OCI-M2 (cell line): ENCODE measurements at regions not wholly inside any gene's neighbourhood (a gene's known extent, or its start where the extent isn't known, plus 50 kb on each side); places are given as distances from the start of the nearest gene placed in this dataset.

Experiments
- DNase-seq: peaks from one replicate; lab custom pipeline; 2025; ENCODE audit not compliant: unreplicated experiment; lab: John Stamatoyannopoulos, UW

DNA sequence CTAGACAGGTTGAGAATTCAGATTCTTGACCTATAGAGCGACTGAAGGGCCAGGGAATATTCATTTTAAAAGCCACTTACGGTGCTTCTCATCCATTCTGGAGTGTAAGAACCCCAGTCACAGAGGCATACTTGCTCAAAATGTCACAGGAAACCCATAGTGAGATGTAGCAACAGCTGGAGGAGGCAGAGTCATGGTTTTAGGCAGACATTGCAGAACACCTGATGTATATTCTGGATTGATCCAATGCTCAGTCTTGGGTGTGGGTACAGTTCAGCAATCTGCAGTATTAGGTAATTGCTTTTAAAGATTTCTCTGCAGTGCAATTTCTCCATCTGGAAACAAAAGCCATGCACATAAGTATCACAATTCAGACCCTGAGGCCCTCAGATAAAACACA, 137.4 kb upstream of the SLC22A23 start:
- no peak for DNase-seq

DNA sequence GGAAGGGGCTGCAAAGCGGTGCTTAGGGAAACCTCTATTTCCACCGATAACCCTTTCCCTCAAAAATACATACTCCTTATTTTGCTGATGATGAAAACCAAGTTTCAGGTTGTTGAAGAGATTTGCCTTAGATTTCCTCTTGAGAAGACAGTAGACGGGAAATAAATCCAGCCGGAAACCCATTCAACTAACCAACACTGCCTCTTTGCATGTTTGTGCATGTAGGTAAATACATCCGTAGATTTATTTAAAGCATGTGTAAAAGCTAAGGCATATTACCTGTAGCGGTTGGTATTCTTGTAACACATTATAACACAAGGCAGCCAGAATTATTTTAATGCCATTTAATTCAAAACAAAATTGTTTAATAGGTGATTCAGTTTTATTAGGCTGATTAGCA, 136.3 kb upstream of the SLC22A23 start:
- DNase-seq = no peak

DNA sequence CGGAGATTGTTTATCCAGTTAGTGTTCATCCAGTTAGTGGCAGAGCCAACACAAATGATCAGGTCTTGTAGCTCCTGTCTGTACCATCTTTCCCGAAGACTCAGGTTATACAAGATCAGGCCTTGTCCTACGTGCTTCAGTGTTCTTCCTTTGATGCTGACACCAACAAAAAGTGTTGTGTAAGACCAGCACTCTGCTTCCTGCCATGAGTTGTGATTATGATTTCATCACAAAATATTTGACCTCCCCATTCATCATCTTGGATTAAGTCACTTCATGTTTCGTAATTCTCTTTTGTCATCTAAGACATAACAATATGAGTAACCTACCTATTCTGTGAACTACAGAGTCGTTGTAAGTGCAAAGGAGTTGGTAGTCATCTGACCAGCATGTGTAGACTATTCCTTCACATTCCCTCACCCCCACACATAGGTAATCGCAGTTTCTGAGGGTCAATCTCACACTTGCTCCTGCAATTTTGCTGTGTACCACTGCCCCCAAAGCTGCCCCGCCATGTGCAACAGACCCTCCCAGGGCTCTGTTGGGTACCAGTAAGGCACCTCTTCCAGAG, 135.6 kb upstream of the SLC22A23 start:
- DNase-seq = no peak

DNA sequence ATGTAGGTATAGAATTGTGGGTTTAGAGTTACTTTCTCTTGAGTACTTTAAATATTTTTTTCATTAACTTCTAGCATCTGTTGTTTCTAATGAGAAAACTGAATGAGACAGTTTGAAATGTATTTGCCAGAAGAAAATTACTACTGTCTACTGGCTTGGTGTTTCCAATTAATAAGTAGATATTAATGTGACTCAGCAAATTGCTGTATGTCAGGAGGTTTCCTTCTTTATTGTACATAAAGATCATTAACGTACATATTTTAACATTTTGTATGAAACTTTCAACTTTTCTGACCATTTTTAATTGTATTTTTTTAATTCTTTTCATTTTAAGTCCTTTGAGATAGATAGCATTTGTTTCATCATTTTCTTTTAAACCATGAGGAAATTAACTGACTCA, 135.1 kb upstream of the SLC22A23 start:
- no peak for DNase-seq

DNA sequence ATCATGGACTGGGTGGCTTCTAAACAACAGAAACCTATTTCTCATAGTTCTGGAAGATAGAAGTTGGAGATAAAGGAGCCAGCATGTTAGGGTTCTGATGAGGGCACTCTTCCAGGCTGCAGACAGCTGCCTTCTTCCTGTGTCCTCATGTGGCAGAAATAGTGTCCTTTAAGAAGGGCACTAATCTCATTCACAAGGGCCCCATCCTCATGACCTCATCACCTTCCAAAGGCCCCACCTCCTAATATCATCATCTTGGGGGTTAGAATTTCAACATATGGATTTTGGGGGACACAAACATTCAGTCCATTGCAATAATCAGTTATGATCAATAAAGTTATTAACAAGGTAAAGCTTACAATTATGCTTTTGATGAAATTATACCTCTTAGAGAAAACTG, 130.8 kb upstream of the SLC22A23 start:
- no peak for DNase-seq

DNA sequence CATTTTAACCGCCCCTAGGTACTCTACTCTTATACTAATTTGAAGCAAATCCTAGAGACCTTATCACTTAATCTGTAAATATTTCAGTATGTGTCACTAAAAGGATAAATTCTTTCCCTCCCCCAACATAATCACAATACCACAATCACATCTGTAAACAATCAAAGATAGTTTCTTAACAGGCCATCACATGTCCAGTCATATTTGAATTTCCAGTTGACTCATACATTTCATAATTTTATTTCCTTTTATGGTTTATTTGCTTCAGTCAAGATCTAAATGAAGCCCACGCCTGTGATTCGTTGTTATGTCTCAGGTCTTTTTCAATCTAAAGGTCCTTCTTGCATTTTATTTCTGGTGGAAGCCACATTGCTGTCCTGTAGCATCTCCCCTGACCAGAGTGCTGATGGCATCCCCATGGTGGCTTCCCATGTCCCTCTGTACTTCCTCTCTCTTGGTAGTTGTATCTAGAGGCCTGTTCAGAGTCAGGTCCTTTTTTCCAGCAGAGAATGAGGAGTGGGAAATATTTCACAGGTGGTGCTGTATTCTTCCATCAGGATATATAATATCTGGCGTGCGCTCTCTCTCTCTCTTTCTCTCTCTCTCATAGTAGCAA, 128.6 kb upstream of the SLC22A23 start:
- no peak for DNase-seq

DNA sequence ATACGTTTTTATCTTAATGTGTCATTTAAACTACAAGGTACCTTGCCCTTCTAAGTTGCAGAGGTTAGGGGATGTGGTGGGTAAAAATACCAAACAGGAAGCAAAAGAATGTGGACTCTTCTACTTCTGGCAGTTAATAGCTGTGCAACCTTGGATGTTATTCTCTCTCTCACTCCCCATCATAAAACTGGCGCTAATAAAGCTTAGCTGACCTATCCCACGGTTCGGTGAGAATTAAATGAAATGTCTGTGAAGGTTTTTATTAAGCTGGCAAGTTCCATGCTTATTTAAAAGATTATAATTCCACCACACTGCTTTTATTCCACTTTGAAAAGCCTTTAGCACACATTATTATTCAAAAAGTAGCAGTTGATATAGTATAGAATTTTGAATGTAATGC, 127.8 kb upstream of the SLC22A23 start:
- DNase-seq = no peak

DNA sequence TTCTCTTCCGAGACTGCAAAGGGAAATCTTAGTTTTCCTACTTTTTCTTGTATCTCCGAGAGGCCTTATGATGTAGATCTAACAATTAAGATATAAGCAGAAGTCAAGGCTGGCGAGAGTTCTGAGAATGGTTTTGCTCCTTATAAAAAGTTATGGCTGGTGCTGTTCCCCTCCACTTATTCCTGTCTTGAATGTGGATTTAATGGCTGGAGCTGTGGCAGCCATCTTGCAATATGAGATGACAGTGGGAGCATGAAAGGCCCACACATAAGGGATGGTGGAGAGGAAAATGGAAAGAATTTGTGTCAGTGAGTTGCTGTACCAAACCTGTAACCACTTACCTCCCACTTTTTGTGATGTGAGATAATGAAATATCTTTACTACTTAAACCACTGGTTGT, 124.6 kb upstream of the SLC22A23 start:
- no peak for DNase-seq

DNA sequence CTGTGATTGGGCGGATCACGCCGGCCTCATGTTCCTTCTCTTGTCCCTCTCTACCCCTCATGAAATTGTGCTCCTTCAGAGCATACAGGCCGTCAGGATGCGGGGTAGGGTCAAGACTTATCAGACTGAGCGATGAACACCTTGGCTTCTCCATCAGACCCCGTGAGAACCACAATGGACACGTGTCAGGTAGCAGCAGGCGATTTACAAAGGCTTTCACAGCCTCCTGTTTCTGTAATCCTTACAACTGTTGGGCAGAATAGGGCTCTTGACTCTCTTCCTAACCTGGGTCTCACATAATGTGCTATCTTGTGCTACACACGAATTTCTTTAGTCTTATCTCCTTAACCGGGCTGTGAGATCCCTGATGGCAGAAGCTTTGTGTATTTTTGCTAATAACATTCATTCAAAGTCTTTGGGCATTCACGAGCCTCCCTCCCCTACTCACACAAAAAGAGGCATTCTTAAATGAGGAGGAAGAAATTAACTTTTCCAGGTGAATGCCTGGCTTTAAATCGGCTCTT, 122.9 kb upstream of the SLC22A23 start:
- DNase-seq = no peak

DNA sequence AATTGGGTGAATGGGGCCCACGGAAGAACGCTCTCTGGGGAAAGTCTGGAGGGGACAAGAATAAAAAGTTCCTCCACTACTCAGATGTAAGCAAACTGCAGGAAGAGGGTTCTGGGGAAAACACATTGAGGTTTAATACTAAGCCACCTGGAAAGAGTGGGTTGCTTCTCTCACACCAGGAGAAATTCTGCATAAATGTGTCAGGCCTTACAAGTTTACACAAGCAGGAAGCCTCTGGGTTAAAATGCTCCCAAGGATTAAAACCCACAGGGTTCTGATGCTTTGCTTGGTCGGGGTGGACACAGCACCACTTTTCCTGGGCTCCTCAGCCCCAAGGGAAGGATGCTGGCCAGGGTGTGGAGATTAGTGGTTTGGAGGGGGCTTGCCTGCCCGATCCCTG, 122.1 kb upstream of the SLC22A23 start:
- no peak for DNase-seq

DNA sequence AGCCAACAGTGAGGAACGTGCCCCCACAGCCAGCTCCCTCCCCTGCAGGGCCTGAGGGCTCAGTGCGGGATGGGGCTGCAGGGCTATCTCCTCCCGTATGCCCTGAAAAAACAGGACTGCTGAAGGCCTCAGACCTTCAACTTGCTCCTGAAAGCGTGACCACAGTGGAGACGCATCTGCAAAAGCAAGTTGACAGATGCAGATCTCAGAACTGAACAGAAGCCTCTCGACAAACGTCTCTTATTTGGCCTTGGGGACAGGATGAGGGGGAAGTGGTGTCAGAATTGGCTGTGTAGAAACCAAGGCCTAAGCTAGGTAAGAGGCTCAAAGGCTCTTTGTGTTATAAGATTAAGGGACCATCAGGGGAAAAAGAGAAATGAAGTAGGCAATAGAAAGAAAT, 120.7 kb upstream of the SLC22A23 start:
- DNase-seq = no peak

DNA sequence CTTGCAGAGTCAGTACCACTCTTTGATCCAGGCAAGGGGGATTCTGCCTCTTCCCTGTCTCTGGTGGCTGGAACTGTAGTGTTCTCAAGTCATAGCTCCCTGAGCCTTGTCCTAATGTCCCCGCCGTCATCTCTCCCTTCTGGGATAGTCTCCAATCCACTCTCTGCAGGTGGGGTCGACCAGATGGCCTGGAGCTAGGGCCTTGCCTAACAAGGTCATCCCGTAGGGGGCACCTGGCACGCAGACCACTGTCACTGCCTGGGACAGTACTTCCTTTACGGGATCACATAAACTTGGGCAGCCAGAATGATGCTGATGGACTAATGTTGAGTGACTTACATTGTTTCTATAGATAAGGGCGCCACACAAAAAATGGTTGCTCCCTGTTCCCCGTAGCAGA, 118.9 kb upstream of the SLC22A23 start:
- no peak for DNase-seq

DNA sequence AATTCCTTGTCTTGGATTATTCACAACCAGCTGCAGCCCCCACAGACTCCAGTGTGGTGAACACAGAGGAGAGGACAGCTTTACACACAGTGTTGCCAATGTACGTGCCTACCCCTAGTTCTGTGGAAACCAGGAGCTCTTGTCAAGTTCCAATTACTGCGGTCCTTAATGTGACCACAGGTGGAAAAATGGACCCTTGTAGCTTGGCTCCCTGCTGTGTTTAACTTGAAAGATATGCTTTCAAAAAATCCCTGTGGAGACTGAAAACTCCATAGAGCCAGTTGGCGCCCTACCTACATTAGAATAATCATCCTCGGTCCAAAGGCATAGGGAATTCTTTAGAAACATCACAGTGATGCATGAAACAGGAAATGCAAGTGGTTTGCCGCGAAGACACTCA, 118.3 kb upstream of the SLC22A23 start:
- no peak for DNase-seq

DNA sequence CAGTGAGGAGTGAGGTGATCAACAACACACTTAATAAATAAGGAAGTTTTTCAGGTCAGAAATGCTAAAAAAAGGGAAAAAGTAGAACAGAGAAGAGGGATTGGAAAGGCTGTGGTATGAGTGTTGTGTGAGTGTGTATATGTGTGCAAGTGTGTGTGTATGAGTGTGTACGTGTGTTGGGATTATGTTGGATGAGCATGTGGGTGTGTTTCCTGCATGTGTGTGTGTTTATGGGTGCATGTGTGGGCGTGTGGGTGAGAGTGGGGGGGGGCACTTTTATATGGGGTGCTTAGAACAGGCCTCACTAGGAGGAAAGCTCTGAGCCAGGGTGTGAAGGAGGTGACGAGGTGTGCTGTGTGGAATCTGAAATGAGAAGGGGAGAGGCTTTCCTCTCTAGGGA, 116.8 kb upstream of the SLC22A23 start:
- no peak for DNase-seq

DNA sequence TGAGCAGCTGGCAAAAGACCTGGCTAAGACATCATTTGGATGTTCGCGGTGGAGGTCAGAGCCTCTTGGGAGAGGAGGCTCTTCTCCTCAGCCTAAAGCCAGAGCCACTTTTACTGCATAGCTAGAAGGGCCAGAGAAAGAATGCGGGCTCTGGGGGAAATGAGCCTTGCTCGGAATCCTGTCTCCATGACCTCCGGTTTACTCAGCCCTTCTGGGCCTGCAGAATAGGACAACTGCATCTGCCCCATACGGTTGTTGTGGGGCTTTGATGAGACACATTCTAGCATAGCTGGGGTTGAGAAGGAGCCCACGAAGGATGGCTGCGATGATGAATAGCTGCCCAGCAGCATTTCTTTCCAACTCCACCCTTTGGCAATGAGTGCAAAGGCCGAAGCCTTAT, 115.0 kb upstream of the SLC22A23 start:
- no peak for DNase-seq

DNA sequence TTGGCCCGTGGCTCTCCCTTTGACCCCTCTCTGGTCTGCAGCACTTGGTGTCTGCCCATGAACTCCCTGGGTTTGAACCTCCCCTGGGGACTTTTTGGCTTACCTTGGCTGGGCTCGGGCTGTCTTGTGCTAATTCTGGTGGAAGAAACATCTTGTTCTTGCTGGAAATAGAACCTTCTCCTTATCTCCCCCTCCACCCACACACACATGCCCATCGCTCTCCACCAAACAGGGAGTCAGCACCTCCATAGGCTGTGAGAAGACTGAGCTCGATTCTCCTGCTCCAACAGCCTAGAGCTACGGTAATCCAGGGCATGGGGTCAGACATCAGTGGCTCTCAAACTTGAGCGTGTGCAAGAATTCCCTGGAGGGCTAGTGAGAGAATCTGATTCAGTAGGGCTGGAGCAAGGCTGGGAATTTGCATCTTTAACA, 114.4 kb upstream of the SLC22A23 start:
- no peak for DNase-seq

DNA sequence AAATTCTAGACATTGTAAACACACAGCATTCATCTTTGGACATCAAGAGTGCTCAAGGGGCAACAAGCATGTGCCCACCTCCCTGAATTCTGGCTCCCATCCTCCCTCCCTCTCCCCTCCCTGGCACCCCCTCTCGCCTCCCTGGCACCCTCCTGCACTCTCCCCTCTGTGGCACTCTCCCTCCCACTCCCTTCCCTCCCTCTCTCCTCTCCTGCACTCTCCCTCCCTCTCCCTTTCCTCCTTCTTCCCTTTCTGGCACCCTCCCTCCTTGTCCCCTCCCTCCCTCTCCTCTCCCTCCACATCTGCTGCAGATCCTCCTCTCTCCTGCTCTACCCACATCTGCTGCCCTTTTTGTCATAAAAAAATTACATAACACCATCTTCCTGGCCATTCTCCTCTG, 113.0 kb upstream of the SLC22A23 start:
- no peak for DNase-seq

DNA sequence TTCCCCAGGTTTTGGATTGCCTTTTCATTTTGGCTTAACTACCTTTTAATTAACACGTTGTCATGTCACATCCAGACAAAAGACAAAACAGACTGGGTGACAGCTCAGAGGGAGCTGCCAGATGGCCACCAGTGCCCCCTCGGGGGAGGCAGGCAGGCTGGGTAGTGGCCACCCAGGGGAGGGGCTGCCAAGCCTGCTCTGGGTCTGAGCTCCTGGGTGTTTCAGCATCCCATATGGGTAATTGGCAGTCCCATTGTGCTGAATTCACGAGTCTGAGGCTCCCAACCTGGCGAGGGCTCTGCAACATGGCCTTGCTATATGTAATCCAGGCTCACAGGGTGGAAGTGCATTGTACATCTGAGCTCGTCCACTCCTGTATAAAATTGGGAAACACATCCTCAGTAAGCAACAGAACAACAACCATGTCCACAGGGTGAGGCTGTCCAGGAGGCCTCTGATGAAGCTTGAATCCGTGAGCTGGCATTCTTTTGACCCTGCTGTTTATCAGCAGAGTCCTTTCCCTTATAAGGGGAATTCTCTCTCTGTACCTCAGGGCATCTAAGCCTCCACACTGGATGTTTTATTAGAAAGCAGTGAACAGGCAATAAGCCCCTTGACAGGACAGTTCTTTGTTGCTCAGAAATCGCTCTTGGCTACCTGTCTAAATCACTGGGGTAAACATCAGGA, 111.7 kb upstream of the SLC22A23 start:
- DNase-seq = no peak

DNA sequence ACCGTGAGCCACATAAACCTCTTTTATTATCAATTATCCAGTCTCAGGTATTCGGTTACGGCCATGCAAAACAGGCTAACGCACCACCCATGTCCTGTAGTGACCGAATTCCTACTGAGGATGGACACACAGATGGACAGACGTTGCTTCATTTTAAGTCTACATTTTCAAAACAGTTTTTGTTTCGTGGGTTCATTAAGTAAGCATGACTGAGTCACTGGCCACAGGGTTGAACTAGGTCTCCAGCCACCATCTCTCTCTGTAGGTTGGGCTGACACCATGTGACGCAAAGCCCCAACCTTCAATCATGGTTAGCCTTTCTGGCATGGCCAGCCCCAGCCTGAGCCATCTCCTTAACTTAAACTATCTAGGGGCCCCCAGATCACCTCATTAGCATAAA, 110.0 kb upstream of the SLC22A23 start:
- no peak for DNase-seq

DNA sequence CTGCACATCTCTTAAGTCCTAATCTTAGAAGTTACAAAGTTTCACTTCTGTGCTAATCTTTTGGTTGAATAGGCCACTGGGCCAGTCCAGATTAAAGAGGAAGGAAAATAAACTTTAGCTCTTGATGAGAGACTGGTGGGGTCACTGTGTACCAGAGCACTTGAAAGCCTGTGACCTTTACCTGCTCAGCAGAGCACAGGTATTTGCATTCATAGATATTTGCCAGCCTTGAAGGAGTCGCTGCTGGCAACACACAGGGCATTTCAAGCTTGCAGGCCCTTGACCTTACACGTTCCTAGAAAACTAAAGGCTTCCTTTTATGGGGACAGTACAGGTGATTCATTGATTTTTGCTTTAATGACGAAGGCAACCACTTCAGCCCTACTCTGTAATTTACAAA, 108.4 kb upstream of the SLC22A23 start:
- no peak for DNase-seq

DNA sequence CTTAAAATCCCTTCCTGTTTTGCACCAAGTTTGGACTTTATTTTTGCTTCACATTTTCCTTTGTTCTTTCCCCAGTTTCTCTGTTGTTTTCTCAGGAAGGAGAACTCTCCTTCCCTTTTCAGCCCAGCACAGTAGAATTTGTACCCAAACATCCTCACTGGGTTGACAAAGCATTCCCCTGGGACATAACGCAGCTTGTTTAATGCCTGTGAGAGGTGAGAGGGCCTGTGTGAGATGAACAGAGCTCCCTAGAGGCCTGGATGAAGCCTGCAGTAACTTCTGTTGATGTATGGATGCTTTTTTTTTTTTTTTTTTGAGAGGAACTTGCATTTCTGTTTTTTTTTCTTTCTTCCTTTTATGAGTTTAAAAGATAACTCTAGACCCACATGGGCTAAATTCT, 104.9 kb upstream of the SLC22A23 start:
- DNase-seq = no peak

DNA sequence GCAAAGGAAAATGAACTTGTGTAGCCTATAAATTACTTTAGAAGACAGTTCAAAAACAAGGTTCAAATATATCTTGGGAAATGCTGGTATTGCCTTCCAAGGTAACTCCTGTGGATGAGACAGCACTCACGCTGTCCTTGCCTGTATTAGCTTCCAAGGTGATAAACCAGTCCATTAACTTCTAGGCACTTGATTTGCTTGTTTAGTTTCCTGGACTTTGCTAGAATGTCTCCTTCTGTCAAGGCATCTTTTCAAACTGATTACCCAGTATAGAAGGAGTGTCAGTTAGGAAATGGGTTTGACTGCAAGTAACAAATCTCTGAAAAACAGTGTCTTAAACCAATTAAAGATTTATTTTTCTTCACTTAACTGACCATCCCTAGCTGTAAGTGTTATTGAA, 103.4 kb upstream of the SLC22A23 start:
- DNase-seq = no peak

DNA sequence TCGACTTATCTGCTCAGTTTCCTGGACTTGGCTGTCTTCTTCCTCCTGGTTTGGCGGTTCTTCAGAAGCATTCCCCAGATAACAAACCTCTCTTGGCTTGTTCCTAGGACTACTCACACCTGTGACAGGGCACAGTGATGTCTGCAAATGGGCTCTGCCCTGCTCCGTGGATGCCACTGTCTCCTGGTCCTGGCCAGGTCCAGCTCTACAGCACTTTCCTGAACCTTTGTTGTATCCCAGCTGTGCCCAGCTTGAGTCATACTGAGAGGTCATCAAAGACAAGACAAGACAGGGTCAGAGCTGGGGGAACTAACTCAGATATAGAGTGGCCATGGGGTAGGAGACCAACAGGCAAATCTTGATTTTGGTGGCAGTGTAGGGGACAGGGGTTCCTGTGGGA, 102.7 kb upstream of the SLC22A23 start:
- DNase-seq = no peak
